Thyroid gland (tissue), 4 donors: ENCODE measurements at regions not wholly inside any gene's neighbourhood (a gene's known extent, or its start where the extent isn't known, plus 50 kb on each side); places are given as distances from the start of the nearest gene placed in this dataset.

Experiments
- DNase-seq, 2 donors: peaks; one replicate each; pipeline ENCODE4 v3.0.0-alpha.2; 2019
- H3K27ac ChIP-seq, 3 donors: fragments of 200-600 bp; sonication (generic); 1 replicate in 2 of 3; 2 replicates in 1 of 3; pipeline ENCODE4 v1.5.1; 2016 to 2019; ENCODE audit warnings: mild to moderate bottlenecking in 1 of 3, moderate library complexity in 1 of 3
- H3K27me3 ChIP-seq: fragments of 200-600 bp; sonication (generic); one replicate; pipeline ENCODE4 v1.5.1; 2019
- H3K36me3 ChIP-seq, 2 donors: fragments of 200-600 bp; sonication (generic); one replicate each; pipeline ENCODE4 v1.5.1; 2016 to 2019
- H3K4me1 ChIP-seq, 2 donors: fragments of 200-600 bp; sonication (generic); one replicate each; pipeline ENCODE4 v1.5.1; 2017 to 2019
- H3K4me3 ChIP-seq, 3 donors: fragments of 200-600 bp; sonication (generic); replicated peaks in 1 of 3; 1 replicate in 2 of 3; 2 replicates in 1 of 3; pipeline ENCODE4 v1.5.1; 2016; ENCODE audit warnings: mild to moderate bottlenecking in 1 of 3
- H3K9me3 ChIP-seq: fragments of 200-600 bp; sonication (generic); one replicate; pipeline ENCODE4 v1.5.1; 2017
- POLR2A ChIP-seq, 2 donors: fragments of 450-650 bp; IDR thresholded peaks; one replicate each; pipeline ENCODE4 v1.6.1; 2017; ENCODE audit warnings: antibody characterized with exemption in 2 of 2, mild to moderate bottlenecking in 2 of 2, moderate library complexity in 1 of 2
- WGBS, 2 donors: methylation state at CpG; one replicate each; pipeline ENCODE4 v1.1.5; 2017; 5-methylcytosine and 5-hydroxymethylcytosine counted together
- intact Hi-C: fragments of 100-400 bp; cut with DNase I; formaldehyde crosslinking; loops from one replicate; pipeline ENCODE4 v1.15.1; 2023
- TF ChIP-seq, protein P1 (sequence below), 6 experiments: fragments of 200-600 bp in 3 of 6; fragments of 450-650 bp in 3 of 6; sonication (generic) in 3 of 6; IDR thresholded peaks; one replicate each; pipeline ENCODE4 v1.5.1; 2016 to 2019; ENCODE audit warnings: antibody characterized with exemption in 6 of 6, mild to moderate bottlenecking in 2 of 6, inconsistent platforms in 1 of 6, moderate library complexity in 1 of 6

- TF ChIP-seq, protein P1, sequence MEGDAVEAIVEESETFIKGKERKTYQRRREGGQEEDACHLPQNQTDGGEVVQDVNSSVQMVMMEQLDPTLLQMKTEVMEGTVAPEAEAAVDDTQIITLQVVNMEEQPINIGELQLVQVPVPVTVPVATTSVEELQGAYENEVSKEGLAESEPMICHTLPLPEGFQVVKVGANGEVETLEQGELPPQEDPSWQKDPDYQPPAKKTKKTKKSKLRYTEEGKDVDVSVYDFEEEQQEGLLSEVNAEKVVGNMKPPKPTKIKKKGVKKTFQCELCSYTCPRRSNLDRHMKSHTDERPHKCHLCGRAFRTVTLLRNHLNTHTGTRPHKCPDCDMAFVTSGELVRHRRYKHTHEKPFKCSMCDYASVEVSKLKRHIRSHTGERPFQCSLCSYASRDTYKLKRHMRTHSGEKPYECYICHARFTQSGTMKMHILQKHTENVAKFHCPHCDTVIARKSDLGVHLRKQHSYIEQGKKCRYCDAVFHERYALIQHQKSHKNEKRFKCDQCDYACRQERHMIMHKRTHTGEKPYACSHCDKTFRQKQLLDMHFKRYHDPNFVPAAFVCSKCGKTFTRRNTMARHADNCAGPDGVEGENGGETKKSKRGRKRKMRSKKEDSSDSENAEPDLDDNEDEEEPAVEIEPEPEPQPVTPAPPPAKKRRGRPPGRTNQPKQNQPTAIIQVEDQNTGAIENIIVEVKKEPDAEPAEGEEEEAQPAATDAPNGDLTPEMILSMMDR (IDR thresholded peaks at IDR 0.05): no peak
- no peak for TF ChIP-seq POLR2A (IDR thresholded peaks at IDR 0.05)
- Histone ChIP-seq H3K36me3 (no peaks in the 10 kb centered on the region), H3K4me1 (peaks cover 7 to 13% of the 10 kb centered on the region in 2 donors), H3K27me3 (no peaks in the 10 kb centered on the region), H3K27ac (no peak overlapping the region), H3K4me3 (no peak overlapping the region), H3K9me3 (no peaks in the 10 kb centered on the region)
- intact Hi-C loops: no loop called here
- DNase-seq: no peak
- 58 to 80% methylated on average over 1 of the region's 1 CpG for WGBS, 2 donors
Measured at GRCh38 chr15:38085931-38086568, 151.6 kb downstream of the TMCO5A start.

GRCh38 chr15:38086611-38087010 lies 152.2 kb downstream of the TMCO5A start:
- no peaks in the 10 kb centered on the region for H3K9me3 ChIP-seq
- H3K27me3 ChIP-seq: no peaks in the 10 kb centered on the region
- no peaks in the 10 kb centered on the region for H3K36me3 ChIP-seq
- H3K4me3 ChIP-seq: no peak overlapping the region
- no peak for TF ChIP-seq POLR2A (IDR thresholded peaks at IDR 0.05)
- TF ChIP-seq, protein P1 (IDR thresholded peaks at IDR 0.05): no peak
- WGBS, 2 donors: 88 to 91% methylated on average over 2 of the region's 2 CpGs
- intact Hi-C loops: no loop called here
- H3K27ac ChIP-seq: no peak overlapping the region
- H3K4me1 ChIP-seq: peaks cover 7 to 13% of the 10 kb centered on the region in 2 donors
- DNase-seq: no peak

GRCh38 chr15:38088971-38089370 lies 154.5 kb downstream of the TMCO5A start:
- no peak for TF ChIP-seq POLR2A (IDR thresholded peaks at IDR 0.05)
- TF ChIP-seq, protein P1 (IDR thresholded peaks at IDR 0.05): no peak
- Histone ChIP-seq H3K27ac (peak overlapping the region; percentile 0 to 48 (median 47)), H3K27me3 (no peaks in the 10 kb centered on the region), H3K9me3 (no peaks in the 10 kb centered on the region), H3K4me1 (peaks cover 7 to 13% of the 10 kb centered on the region in 2 donors), H3K4me3 (no peak overlapping the region), H3K36me3 (no peaks in the 10 kb centered on the region)
- WGBS, 2 donors: 10 to 14% methylated on average over 1 of the region's 1 CpG
- intact Hi-C loops: no loop called here
- DNase-seq: no peak

- 85 to 87% methylated on average over 4 of the region's 4 CpGs for WGBS, 2 donors
- no peak overlapping the region for H3K4me3 ChIP-seq
- no peaks in the 10 kb centered on the region for H3K9me3 ChIP-seq
- no peaks in the 10 kb centered on the region for H3K36me3 ChIP-seq
- intact Hi-C loops: no loop called here
- DNase-seq: no peak
- H3K27ac ChIP-seq: peak overlapping the region in 2 of 3 donors; percentile 21 to 47
- peaks cover 7 to 13% of the 10 kb centered on the region in 2 donors for H3K4me1 ChIP-seq
- H3K27me3 ChIP-seq: no peaks in the 10 kb centered on the region
- TF ChIP-seq, protein P1 (IDR thresholded peaks at IDR 0.05): no peak
- TF ChIP-seq POLR2A (IDR thresholded peaks at IDR 0.05): no peak
Measured at GRCh38 chr15:38090223-38090622, 155.8 kb downstream of the TMCO5A start.

- Histone ChIP-seq H3K4me1 (peaks cover 7 to 13% of the 10 kb centered on the region in 2 donors), H3K27ac (peak overlapping the region in 1 of 3 donors; percentile 47), H3K4me3 (no peak overlapping the region), H3K9me3 (no peaks in the 10 kb centered on the region), H3K27me3 (no peaks in the 10 kb centered on the region), H3K36me3 (no peaks in the 10 kb centered on the region)
- TF ChIP-seq, protein P1 (IDR thresholded peaks at IDR 0.05): no peak
- no peak for TF ChIP-seq POLR2A (IDR thresholded peaks at IDR 0.05)
- no peak for DNase-seq
- intact Hi-C loops: no loop called here
- WGBS, 2 donors: 82 to 84% methylated on average over 3 of the region's 3 CpGs
Measured at GRCh38 chr15:38090678-38091077, 156.2 kb downstream of the TMCO5A start.
